HS-5 (cell line): ENCODE measurements at regions not wholly inside any gene's neighbourhood (a gene's known extent, or its start where the extent isn't known, plus 50 kb on each side); places are given as distances from the start of the nearest gene placed in this dataset.
"Not testable (repeated sequence)": the region's sequence is repeated elsewhere in the genome, so short reads cannot be mapped to it uniquely, and the experiment has no call there.

Experiments
- DNase-seq: peaks from one replicate; pipeline ENCODE4 v3.0.0-alpha.2; 2012; ENCODE audit warnings: low read depth

DNA sequence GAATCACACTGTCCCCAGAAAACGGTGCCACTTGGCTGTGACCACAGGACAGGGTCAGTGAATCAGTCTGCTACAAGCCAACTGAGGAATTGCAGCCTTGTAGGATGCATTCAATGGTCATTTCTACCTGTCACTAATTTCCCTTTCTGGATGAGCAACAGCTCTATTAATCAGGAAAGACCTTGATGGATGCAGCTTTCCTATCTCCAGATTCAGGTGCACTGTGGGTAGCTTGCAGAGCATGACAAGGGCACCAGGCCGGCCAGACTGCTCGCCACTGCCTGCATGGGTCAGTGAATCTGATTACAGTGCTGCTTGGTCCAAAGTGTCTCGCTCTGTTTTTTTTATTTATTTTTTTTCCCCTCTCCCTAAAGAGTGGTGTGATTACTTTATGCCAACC lies 506.8 kb upstream of the AUTS2 start:
- no peak for DNase-seq

DNA sequence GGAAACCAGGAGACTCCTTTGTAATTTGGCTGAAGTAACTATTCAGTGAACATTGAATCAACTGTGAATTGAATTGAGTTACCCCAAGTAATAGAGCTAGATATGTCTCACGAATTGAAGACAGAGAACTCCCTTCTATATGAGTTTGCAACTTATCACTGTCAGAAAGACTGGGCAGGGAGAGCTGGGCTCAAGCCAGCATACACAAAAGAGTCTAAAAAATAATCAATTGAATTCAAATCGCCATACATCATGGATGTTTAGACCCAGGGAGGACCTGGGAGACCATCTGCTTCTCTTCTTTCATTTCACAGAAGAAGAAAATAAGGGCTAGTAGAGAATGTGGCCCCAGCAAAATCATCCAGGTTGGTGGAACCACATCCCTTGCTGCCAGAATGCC lies 503.1 kb upstream of the AUTS2 start:
- DNase-seq, result no peak

DNA sequence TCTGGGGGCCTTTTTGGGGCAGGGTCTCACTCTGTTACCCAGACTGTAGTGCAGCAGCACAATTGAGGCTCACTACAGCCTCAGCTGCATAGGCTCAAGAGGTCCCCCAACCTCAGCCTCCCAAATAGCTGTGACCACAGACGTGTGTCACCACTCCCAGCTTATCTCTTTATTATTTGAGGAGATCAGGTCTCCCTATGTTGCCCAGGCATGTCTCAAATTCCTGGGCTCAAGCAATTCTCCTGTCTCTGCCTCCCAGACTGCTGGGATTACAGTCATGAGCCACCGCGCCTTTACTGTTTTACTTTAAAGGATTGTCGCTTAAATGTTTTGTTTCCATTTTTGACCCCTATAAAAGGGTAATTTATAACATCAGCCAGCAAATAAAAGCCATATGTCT lies 502.6 kb upstream of the AUTS2 start:
- no peak for DNase-seq

DNA sequence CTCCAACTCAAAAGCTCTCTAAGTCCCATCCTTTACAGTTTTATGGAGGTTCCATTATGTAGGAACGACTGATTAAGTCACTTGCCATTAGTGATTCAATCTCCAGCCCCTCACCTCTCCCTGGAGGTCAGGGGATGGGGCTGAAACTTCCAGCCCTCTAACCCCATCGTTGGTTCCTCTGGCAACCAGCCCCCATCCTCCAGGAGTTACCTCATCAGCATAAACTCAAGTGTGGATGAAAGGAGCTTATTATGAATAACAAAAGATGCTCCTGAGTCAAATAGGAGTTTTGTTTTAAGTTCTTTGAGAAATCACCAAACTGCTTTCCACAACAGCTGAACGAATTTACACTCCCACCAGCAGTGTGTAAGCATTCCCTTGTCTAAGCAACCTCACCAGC lies 494.3 kb upstream of the AUTS2 start:
- no peak for DNase-seq

DNA sequence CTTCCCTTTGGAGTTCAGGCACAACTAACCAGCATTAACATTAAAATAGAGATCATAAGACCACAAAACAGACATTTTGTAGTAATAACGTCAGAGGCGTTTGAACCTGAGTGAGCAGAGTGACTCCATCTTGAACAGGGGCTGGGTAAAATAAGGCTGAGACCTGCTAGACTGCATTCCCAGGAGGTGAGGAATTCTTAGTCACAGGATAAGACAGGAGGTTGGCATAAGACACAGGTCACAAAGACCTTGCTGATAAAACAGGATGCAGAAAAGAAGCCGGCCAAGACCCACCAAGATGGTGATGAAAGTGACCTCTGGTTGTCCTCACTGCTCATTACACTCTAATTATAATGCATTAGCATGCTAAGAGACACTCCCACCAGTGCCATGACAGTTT lies 493.2 kb upstream of the AUTS2 start:
- DNase-seq, result no peak

DNA sequence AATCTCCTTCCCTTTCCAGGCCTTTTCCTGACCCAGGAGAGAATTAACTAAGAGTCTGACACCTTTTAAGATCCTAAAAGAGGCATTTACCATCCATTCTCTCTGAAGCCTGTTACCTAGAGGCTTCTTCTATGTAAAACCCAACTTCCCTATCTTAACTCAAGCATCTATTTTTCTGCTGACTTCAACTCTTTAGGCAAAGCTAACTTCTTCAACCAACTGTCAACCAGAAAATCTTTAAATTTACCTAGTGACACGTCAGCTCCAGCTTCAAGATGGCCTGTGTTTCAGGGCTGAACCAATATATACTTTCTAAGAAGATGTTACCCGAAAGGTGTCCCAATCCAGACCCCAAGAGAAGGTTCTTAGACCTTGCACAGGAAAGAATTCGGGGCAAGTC lies 492.3 kb upstream of the AUTS2 start:
- DNase-seq, result no peak

DNA sequence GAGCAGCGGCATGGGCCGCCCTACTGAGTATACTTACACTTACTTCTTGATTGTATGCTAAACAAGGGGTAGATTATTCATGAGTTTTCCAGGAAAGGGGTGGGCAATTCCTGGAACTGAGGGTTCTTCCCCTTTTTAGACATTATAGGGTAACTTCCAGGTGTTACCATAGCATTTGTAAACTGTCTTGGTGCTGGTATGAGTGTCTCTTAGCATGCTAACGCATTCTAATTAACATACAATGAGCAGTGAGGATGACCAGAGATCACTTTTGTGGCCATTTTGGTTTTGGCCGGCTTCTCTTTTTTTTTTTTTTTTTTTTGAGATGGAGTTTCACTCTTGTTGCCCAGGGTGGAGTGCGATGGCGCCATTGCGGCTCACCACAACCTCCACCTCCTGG lies 491.8 kb upstream of the AUTS2 start:
- DNase-seq, result not testable (repeated sequence)

DNA sequence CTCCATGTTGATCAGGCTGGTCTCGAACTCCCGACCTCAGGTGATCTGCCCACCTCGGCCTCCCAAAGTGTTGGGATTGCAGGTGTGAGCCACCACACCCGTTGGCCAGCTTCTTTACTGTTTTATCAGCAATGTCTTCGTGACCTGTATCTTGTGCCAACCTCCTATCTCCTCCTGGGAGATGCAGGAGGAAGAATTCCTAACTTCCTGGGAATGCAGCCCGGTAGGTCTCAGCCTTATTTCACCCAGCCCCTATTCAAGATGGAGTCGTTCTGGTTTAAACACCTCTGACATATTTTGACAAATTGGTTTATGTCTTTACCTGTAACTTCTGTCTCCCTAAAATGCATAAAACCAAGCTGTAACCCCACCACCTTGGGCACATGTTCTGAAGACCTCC lies 491.3 kb upstream of the AUTS2 start:
- not testable (repeated sequence) for DNase-seq

DNA sequence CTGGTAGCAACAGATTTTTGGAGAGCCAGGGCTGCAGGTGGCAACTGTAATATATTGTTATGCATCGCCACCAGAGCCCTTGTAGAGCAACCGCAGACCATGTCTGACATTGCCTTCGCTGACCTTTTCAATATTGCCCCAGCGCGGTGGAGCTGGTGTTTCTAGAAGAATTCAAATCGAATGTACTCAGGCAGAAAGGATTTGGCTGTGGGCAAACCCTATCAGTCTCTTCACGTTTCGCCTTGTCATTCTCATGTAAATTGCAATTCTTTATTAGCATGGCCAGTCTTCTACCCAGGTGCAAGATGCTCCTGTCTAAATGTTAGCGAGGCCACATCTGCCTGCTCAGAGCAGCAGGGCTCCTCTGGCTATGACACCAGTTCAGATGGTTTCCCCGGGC lies 490.2 kb upstream of the AUTS2 start:
- DNase-seq, result no peak

DNA sequence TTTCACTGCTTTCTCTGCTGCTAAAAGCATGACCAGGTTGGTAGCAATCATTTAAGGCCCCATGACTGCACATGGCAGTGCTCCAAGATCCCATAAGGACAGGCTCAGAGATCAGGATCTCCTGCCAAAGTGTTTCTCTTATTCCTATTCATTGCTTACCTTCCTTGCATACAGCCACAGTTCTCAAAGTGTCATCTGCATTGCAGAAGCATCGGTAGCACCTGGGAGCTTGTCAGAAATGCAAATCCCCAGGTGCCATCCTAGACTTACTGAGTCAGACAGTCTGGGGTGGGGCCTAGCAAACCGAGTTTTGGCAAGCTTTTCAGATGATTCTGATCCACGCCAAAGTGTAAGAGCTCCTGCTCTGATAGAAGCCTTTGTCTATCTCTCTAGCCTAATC lies 489.0 kb upstream of the AUTS2 start:
- no peak for DNase-seq

DNA sequence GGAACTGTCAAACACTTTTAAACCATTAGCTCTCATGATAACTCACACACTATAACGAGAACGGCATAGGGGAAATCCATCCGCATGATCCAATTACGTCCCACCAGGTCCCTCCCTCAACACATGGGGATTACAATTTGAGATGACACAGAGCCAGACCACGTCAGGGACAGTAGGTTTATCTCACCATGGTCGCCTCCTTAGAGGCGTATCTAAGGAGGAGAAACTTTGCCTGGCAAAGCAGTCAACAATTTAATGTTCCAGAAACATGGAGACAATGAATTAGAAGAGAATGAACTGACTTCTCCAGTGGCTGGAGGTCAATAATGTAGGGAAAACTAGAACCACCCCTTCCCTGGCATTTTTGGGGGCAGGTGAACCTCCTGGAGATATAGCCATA lies 488.4 kb upstream of the AUTS2 start:
- no peak for DNase-seq

DNA sequence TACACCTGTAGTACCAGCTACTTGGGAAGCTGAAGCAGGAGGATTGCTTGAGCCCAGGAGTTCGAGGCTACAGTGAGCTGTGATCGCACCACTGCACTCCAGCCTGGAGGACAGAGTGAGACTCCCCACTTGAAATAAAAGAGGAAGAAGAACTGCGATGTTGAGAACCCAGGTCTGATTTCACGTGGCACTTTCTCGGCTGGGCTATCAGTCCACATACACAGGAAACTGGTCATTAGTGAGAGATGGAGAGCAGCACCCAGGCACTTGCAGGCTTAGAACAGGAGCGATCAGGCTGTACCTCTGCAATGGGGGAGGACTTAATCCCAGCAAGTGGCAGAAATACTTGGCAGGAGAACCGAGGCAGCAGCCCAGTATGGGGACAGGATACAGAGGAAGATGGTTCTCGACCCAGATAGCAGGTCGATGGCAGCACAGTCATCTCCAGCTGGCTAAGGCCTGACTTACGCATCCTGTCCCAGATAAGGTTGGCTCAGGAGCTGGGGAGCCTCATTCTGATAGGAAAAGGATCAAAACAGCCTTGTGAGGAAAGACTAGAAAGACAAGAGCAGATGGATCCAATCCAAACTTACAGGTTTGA lies 487.7 kb upstream of the AUTS2 start:
- DNase-seq, result no peak

DNA sequence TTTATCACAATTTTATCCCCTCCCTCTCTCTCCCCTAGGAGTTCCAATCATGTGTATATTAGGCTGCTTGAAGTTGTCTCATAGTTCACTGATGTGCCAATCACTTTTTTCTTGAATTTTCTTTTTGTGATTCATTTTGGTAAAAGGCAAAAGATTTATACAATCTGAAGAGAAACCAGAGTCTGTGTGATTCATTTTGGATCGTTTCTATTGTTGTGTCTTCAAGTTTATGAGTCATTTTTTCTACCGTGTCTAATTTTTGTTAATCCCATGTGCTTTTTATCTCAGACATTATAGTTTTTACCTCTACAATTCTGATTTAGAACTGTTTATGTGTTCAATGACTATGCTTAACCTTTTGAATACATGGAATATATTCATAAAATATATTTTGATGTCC lies 483.9 kb upstream of the AUTS2 start:
- DNase-seq, result no peak

DNA sequence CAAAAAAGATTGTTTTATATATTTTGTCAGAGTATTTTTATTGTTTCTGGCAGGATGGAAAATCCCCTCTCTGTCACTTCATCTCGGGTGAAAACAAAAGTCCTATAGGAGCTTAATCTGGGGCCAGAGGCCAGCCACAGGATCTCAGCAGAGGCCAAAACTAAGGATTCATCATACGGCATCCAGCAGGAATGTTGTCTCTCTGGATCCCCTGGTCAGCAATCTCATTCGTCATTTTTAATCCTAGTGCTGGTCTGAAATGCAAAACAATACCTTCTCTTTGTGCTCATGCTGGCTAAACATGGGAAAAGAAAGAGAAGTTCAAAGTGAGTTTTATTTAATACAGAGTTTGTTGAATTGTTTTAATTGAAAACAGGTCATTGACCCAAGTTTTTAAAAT lies 482.5 kb upstream of the AUTS2 start:
- no peak for DNase-seq

DNA sequence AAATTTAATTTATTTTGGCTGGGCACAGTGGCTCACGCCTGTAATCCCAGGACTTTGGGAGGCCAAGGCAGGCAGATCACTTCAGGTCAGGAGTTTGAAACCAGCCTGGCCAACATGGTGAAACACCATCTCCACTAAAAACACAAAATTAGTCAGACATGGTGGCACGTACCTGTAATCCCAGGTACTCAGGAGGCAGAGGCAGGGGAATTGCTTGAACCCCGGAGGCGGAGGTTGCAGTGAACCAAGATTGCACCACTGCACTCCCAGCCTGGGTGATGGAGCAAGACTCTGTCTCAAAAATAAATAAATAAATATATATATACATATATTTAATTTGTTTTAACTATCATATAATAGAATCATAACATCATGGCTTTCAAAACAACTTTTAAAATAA lies 482.1 kb upstream of the AUTS2 start:
- not testable (repeated sequence) for DNase-seq

DNA sequence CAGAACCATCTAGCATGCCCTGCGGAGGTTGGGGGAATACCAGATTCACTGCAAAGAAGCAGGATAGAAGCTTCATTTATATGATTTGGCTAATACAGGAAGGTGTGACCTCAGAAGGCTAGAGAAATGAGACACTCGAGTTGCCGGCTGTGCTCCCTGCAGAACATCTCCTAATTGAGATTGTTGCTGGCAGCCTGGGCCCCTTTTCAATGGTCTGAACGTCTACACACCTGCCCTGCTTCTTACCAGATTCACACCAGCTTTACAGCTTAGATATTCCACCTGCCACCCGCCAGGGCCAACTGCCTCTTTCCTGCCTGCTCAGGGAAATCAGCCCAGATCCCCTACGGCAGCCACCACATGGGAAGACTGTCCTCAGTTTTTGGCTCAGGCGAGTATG lies 475.3 kb upstream of the AUTS2 start:
- no peak for DNase-seq

DNA sequence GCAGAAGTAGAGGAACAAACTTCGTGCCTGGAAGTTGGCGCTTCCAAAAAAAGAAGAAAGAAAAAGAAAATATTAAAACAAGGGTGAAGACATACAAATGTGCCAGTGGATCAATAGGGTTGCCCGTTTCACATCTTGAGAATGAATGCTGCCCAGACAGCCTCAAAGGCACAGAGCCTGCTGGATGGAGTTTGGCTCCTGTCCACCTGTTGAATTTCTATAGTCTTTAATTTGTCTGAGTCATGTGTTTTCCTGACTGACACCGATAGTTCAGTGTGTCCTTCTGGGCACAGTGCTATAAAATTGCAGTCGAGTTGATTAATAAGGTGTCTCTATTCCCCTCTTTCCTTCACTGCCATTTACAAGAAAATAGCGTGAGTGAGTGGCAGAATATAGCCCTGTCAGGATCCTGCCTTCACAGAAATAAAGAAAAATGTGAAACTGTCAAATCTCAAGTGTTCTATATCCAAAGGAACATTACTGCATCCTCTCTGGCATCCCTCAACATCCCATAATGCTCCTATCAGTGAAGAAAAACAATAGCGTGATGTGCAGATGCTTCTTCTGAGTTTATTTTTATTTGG lies 471.3 kb upstream of the AUTS2 start:
- DNase-seq, result no peak

DNA sequence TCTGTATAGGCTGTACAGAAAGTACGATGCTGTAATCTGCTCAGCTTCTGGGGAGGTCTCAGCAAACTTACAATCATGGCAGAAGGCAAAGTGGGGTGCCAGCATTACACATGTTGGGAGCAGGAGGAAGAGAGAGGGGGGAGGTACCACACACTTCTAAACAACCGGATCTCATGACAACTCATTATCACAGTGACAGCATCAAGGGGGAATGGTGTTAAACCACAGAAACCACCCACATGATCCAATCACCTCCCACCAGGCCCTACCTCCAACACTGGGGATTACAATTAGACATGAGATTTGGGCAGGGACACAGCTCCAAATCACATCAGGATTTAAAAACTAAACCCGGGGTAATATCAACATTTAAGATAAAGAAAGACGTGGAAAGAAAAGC lies 468.8 kb upstream of the AUTS2 start:
- no peak for DNase-seq

DNA sequence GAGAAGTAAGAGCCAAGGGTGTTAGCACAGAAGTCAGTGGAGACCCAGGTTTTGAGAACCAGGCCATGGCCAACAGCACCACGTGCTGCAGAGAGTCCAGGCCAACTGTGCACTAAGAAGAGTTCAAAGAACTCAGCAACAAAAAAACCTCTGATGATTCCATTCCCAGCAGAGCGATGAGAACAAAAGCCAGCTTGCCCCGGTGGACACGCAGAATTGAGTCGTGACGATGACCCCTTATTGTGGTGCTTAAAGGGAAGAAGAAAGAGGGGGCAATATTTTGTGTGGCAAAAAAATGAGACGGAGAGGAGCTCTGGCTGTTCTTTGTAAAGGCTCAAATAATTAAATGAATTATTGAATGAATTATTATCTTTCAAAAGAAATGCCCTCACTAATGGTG lies 468.3 kb upstream of the AUTS2 start:
- DNase-seq, result no peak

DNA sequence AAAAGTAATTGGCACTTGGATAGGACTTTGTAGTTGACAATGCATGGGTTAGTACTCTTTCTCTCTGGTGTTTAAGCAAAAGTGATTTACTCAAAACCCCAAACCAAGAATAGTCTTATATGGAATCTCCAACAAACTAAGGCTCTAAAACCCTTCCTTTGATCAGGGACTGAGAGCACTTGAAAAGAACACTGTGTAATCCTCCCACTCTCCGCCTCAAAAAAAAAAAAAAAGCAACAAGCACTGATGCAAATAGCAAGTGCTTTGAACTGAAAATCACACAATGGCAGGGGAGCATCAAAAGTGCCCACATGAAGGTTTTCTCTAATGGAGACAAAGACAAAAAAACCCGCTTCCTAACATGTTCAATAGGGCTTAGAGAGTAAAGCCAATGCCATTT lies 467.9 kb upstream of the AUTS2 start:
- no peak for DNase-seq

DNA sequence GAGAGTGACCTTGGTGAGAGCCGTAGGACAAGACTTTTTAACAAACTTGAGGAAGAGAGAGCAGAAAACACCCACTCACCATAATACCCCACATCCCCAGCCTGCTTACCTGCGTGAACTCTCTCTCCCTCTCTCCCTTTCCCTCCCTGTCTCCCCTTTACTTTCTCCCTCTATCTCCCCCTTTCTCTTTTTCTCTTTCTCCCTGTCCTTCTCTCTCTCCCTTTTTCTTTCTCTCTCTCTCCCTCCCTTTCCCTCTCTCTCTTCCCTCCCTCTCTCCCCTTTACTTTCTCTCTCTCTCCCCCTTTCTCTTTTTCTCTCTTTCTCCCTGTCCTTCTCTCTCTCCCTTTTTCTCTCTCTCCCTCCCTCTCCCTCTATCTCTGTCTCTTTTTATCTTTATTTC lies 464.0 kb upstream of the AUTS2 start:
- DNase-seq, result no peak

DNA sequence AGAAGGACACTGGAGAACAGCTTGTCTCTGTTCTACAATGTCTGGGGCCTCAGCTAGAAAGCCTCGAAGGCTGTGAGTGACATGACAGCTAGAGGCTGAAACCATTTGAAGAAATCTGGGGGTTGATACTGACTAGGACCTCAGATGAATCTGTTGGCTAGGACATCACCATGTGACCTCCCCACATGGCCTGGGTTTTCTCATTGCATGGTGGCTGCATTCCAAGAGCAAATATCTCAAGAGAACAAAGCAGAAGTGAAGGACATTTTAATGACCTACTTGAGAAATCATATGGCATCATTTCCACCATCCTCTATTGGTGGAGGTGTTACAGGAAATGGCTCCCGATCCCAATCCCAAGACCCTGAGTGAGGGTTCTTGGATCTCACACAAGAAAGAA lies 450.6 kb upstream of the AUTS2 start:
- no peak for DNase-seq

DNA sequence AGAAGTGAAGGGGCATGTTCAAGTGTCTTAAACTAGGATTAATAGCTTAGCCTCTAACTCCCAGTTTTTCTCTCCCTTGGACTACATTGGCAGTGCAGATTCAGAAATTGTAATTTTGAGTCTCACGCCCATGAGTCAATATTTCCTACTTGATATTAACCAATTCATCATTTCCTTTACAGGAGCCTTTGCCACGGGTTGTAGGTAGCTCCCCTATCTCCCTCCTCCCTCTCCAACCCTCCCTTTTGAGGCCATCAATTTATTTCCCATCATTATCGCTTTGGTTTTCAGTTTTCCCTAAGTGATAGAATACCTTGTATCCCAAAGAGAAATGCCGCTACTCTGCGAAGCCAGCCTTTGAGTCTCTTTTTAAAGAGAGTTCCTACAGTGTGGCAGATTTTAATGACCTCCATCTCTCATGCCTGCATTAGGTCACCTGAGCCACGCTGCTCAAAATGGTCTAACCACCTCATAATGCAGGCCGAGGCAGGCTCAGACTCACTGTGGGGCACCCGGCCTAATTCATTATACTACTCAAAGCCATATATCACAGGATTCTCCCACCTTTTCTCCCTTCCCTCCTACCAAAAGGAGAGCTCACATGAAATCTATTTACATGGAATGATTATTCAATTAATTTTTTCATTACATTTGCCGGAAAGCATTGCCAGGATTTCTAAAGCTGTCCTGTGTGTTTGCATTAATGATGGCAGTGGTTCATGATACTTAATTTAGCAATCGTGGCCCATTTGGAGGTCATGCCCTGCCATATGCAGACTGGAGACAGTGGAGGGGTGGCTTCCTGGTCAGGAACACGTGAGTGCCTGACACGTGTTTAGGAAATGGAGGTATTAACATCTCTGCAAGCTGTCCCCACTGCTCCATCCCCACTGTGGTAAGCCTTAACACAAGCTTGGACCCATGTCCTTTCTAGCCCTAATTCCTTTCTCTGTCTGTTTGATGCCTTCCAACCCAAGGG lies 448.2 kb upstream of the AUTS2 start:
- DNase-seq, result no peak
